Uterus (tissue), 2 donors: ENCODE measurements at regions not wholly inside any gene's neighbourhood (a gene's known extent, or its start where the extent isn't known, plus 50 kb on each side); places are given as distances from the start of the nearest gene placed in this dataset.

ENCODE experiments used
- POLR2A ChIP-seq, 2 donors: fragments of 450-650 bp; IDR thresholded peaks; one replicate each; pipeline ENCODE4 v1.6.1; 2016; ENCODE audit warnings: antibody characterized with exemption in 2 of 2, mild to moderate bottlenecking in 1 of 2, moderate library complexity in 1 of 2
- TF ChIP-seq, protein P1 (sequence below), 4 experiments: fragments of 200-600 bp in 2 of 4; fragments of 450-650 bp in 2 of 4; sonication (generic) in 2 of 4; IDR thresholded peaks; one replicate each; pipeline ENCODE4 v1.5.1; 2016 to 2019; ENCODE audit warnings: antibody characterized with exemption in 4 of 4, mild to moderate bottlenecking in 2 of 4, moderate library complexity in 1 of 4

DNA sequence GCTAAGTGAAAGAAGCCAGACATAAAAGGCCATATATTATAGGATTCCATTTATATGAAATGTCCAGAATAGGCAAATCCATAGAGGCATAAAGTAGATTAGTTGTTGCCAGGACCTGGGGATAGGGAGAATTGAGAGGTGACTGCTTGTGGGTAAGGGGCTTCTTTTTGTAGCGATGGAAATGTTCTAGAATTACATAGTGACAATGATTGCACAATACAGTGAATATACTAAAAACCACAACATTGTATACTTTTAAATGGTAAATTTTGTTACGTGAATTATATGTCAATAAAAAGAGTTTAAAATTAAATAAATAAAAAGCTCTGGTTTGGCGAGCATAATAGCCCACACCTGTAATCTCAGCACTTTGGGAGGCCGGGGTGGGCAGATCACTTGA is 486.8 kb downstream of the KLF12 start:
- TF ChIP-seq, protein P1, sequence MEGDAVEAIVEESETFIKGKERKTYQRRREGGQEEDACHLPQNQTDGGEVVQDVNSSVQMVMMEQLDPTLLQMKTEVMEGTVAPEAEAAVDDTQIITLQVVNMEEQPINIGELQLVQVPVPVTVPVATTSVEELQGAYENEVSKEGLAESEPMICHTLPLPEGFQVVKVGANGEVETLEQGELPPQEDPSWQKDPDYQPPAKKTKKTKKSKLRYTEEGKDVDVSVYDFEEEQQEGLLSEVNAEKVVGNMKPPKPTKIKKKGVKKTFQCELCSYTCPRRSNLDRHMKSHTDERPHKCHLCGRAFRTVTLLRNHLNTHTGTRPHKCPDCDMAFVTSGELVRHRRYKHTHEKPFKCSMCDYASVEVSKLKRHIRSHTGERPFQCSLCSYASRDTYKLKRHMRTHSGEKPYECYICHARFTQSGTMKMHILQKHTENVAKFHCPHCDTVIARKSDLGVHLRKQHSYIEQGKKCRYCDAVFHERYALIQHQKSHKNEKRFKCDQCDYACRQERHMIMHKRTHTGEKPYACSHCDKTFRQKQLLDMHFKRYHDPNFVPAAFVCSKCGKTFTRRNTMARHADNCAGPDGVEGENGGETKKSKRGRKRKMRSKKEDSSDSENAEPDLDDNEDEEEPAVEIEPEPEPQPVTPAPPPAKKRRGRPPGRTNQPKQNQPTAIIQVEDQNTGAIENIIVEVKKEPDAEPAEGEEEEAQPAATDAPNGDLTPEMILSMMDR (IDR thresholded peaks at IDR 0.05), result no peak
- TF ChIP-seq POLR2A (IDR thresholded peaks at IDR 0.05), result no peak
